ENCODE measurements at regions not wholly inside any gene's neighbourhood (a gene's known extent, or its start where the extent isn't known, plus 50 kb on each side); places are given as distances from the start of the nearest gene placed in this dataset.

- no peak for DNase-seq (ENCODE audit: low read depth)
- no peak for TF ChIP-seq CTCF (IDR thresholded peaks at IDR 0.05; ENCODE audit: insufficient read depth, low read depth, low read length)
- H3K4me3 ChIP-seq (ENCODE audit: low read depth, low read length), result no peak overlapping the region
Measured at GRCh38 chrX:27085346-27085745, 377.8 kb downstream of the PPP4R3C start.

GRCh38 chrX:27078371-27078770 lies 384.8 kb downstream of the PPP4R3C start:
- no peak overlapping the region for H3K4me3 ChIP-seq (ENCODE audit: low read depth, low read length)
- no peak for DNase-seq (ENCODE audit: low read depth)
- no peak for TF ChIP-seq CTCF (IDR thresholded peaks at IDR 0.05; ENCODE audit: insufficient read depth, low read depth, low read length)

GRCh38 chrX:27057883-27058282 lies 405.3 kb downstream of the PPP4R3C start:
- no peak for TF ChIP-seq CTCF (IDR thresholded peaks at IDR 0.05; ENCODE audit: insufficient read depth, low read depth, low read length)
- DNase-seq (ENCODE audit: low read depth), result no peak
- H3K4me3 ChIP-seq (ENCODE audit: low read depth, low read length), result no peak overlapping the region

- DNase-seq (ENCODE audit: low read depth), result no peak
- H3K4me3 ChIP-seq (ENCODE audit: low read depth, low read length), result no peak overlapping the region
- TF ChIP-seq CTCF (IDR thresholded peaks at IDR 0.05; ENCODE audit: insufficient read depth, low read depth, low read length), result no peak
Measured at GRCh38 chrX:27039332-27039731, 423.8 kb downstream of the PPP4R3C start.

GRCh38 chrX:27008486-27008885 lies 454.7 kb downstream of the PPP4R3C start:
- no peak for TF ChIP-seq CTCF (IDR thresholded peaks at IDR 0.05; ENCODE audit: insufficient read depth, low read depth, low read length)
- no peak for DNase-seq (ENCODE audit: low read depth)
- no peak overlapping the region for H3K4me3 ChIP-seq (ENCODE audit: low read depth, low read length)

- TF ChIP-seq CTCF (IDR thresholded peaks at IDR 0.05; ENCODE audit: insufficient read depth, low read depth, low read length), result no peak
- no peak for DNase-seq (ENCODE audit: low read depth)
- H3K4me3 ChIP-seq (ENCODE audit: low read depth, low read length), result no peak overlapping the region
Measured at GRCh38 chrX:26999634-27000033, 463.5 kb downstream of the PPP4R3C start.

GRCh38 chrX:26958261-26958660 lies 504.9 kb downstream of the PPP4R3C start:
- no peak overlapping the region for H3K4me3 ChIP-seq (ENCODE audit: low read depth, low read length)
- no peak for TF ChIP-seq CTCF (IDR thresholded peaks at IDR 0.05; ENCODE audit: insufficient read depth, low read depth, low read length)
- no peak for DNase-seq (ENCODE audit: low read depth)
